MG63 (cell line): ENCODE measurements at regions not wholly inside any gene's neighbourhood (a gene's known extent, or its start where the extent isn't known, plus 50 kb on each side); places are given as distances from the start of the nearest gene placed in this dataset.

Source experiments
- DNase-seq: peaks from one replicate; pipeline ENCODE4 v3.0.0-alpha.2; 2020
- H3K27me3 ChIP-seq: fragments of 250-450 bp; sonication (Bioruptor Pico); 2 replicates; pipeline ENCODE4 v1.5.1; 2020; ENCODE audit warnings: mild to moderate bottlenecking, moderate library complexity
- H3K36me3 ChIP-seq: fragments of 250-450 bp; sonication (Bioruptor Pico); 2 replicates; pipeline ENCODE4 v1.5.1; 2020; ENCODE audit warnings: mild to moderate bottlenecking, moderate library complexity
- H3K4me3 ChIP-seq: fragments of 250-450 bp; sonication (Bioruptor Pico); 2 replicates; pipeline ENCODE4 v1.5.1; 2020; ENCODE audit warnings: mild to moderate bottlenecking, moderate library complexity
- H3K9me3 ChIP-seq: fragments of 250-450 bp; sonication (Bioruptor Pico); 2 replicates; pipeline ENCODE4 v1.5.1; 2020; ENCODE audit warnings: mild to moderate bottlenecking, moderate library complexity

- no peaks in the 10 kb centered on the region for H3K27me3 ChIP-seq
- no peak for DNase-seq
- no peaks in the 10 kb centered on the region for H3K36me3 ChIP-seq
- no peak overlapping the region for H3K4me3 ChIP-seq
- no peaks in the 10 kb centered on the region for H3K9me3 ChIP-seq
These were observed 350.9 kb downstream of the FOXL1 start for GRCh38 chr16:86929057-86929871.

GRCh38 chr16:86930001-86930400 is 351.7 kb downstream of the FOXL1 start:
- Histone ChIP-seq H3K27me3 (no peaks in the 10 kb centered on the region), H3K36me3 (no peaks in the 10 kb centered on the region), H3K9me3 (no peaks in the 10 kb centered on the region), H3K4me3 (no peak overlapping the region)
- no peak for DNase-seq

GRCh38 chr16:86930663-86931373 is 352.5 kb downstream of the FOXL1 start:
- Histone ChIP-seq H3K27me3 (no peaks in the 10 kb centered on the region), H3K4me3 (no peak overlapping the region), H3K36me3 (no peaks in the 10 kb centered on the region), H3K9me3 (no peaks in the 10 kb centered on the region)
- DNase-seq: no peak

- no peaks in the 10 kb centered on the region for H3K36me3 ChIP-seq
- no peak overlapping the region for H3K4me3 ChIP-seq
- no peaks in the 10 kb centered on the region for H3K27me3 ChIP-seq
- peak; percentile 78 for DNase-seq
- H3K9me3 ChIP-seq: no peaks in the 10 kb centered on the region
These were observed 353.1 kb downstream of the FOXL1 start for GRCh38 chr16:86931410-86931941.

- Histone ChIP-seq H3K27me3 (no peaks in the 10 kb centered on the region), H3K36me3 (no peaks in the 10 kb centered on the region), H3K9me3 (no peaks in the 10 kb centered on the region), H3K4me3 (no peak overlapping the region)
- no peak for DNase-seq
These were observed 354.0 kb downstream of the FOXL1 start for GRCh38 chr16:86932130-86932982.

GRCh38 chr16:86934581-86935375 is 356.4 kb downstream of the FOXL1 start:
- H3K36me3 ChIP-seq: no peaks in the 10 kb centered on the region
- H3K4me3 ChIP-seq: no peak overlapping the region
- DNase-seq: no peak
- H3K27me3 ChIP-seq: no peaks in the 10 kb centered on the region
- H3K9me3 ChIP-seq: no peaks in the 10 kb centered on the region

- no peaks in the 10 kb centered on the region for H3K27me3 ChIP-seq
- H3K36me3 ChIP-seq: no peaks in the 10 kb centered on the region
- no peaks in the 10 kb centered on the region for H3K9me3 ChIP-seq
- no peak for DNase-seq
- H3K4me3 ChIP-seq: no peak overlapping the region
These were observed 361.3 kb downstream of the FOXL1 start for GRCh38 chr16:86939609-86940008.

- no peak overlapping the region for H3K4me3 ChIP-seq
- no peak for DNase-seq
These were observed 363.4 kb downstream of the FOXL1 start for GRCh38 chr16:86941731-86942130.

GRCh38 chr16:86942151-86943051 is 364.1 kb downstream of the FOXL1 start:
- Histone ChIP-seq H3K36me3 (no peaks in the 10 kb centered on the region), H3K4me3 (no peak overlapping the region), H3K27me3 (no peaks in the 10 kb centered on the region), H3K9me3 (no peaks in the 10 kb centered on the region)
- peak; percentile 72 for DNase-seq

More at GRCh38 chr16:86941731-86942130, 363.4 kb downstream of the FOXL1 start:
- Histone ChIP-seq H3K36me3 (no peaks in the 10 kb centered on the region), H3K27me3 (no peaks in the 10 kb centered on the region), H3K9me3 (no peaks in the 10 kb centered on the region)

GRCh38 chr16:86945166-86945900 is 367.0 kb downstream of the FOXL1 start:
- Histone ChIP-seq H3K36me3 (no peaks in the 10 kb centered on the region), H3K4me3 (no peak overlapping the region), H3K27me3 (no peaks in the 10 kb centered on the region), H3K9me3 (no peaks in the 10 kb centered on the region)
- DNase-seq: no peak

GRCh38 chr16:86946396-86946795 is 368.0 kb downstream of the FOXL1 start:
- DNase-seq: no peak
- no peaks in the 10 kb centered on the region for H3K36me3 ChIP-seq
- H3K9me3 ChIP-seq: no peaks in the 10 kb centered on the region
- no peak overlapping the region for H3K4me3 ChIP-seq
- no peaks in the 10 kb centered on the region for H3K27me3 ChIP-seq

GRCh38 chr16:86946981-86947380 is 368.6 kb downstream of the FOXL1 start:
- no peaks in the 10 kb centered on the region for H3K36me3 ChIP-seq
- DNase-seq: no peak
- H3K27me3 ChIP-seq: no peaks in the 10 kb centered on the region
- H3K9me3 ChIP-seq: no peaks in the 10 kb centered on the region
- H3K4me3 ChIP-seq: no peak overlapping the region

GRCh38 chr16:86948046-86948445 is 369.1 kb downstream of the C16orf95 start:
- Histone ChIP-seq H3K36me3 (no peaks in the 10 kb centered on the region), H3K4me3 (no peak overlapping the region), H3K9me3 (no peaks in the 10 kb centered on the region), H3K27me3 (no peaks in the 10 kb centered on the region)
- no peak for DNase-seq

- Histone ChIP-seq H3K4me3 (no peak overlapping the region), H3K9me3 (no peaks in the 10 kb centered on the region), H3K27me3 (no peaks in the 10 kb centered on the region), H3K36me3 (no peaks in the 10 kb centered on the region)
- no peak for DNase-seq
These were observed 368.1 kb downstream of the C16orf95 start for GRCh38 chr16:86949116-86949515.

GRCh38 chr16:86949630-86950029 is 367.6 kb downstream of the C16orf95 start:
- H3K4me3 ChIP-seq: no peak overlapping the region
- no peaks in the 10 kb centered on the region for H3K36me3 ChIP-seq
- no peak for DNase-seq
- no peaks in the 10 kb centered on the region for H3K27me3 ChIP-seq
- no peaks in the 10 kb centered on the region for H3K9me3 ChIP-seq
